T-helper 2 cell treated with Interferon-gamma antibody and Interleukin-4, amounts not matched to agents 100 ng/mL and 5 ng/mL, for 36 hours (primary cell): ENCODE measurements at regions not wholly inside any gene's neighbourhood (a gene's known extent, or its start where the extent isn't known, plus 50 kb on each side); places are given as distances from the start of the nearest gene placed in this dataset.

ENCODE experiments used
- intact Hi-C: fragments of 100-400 bp; cut with micrococcal nuclease; formaldehyde crosslinking; loops from one replicate; pipeline ENCODE4 v1.15.1; 2023

- intact Hi-C loops: no loop called here
These were observed 304.2 kb upstream of the CADM1 start for GRCh38 chr11:115808351-115808940.

- intact Hi-C loops: no loop called here
These were observed 301.8 kb upstream of the CADM1 start for GRCh38 chr11:115806056-115806455.

GRCh38 chr11:115803073-115803740 is 299.0 kb upstream of the CADM1 start:
- intact Hi-C loops: no loop called here

- intact Hi-C loops: no loop called here
These were observed 298.4 kb upstream of the CADM1 start for GRCh38 chr11:115802641-115803040.

GRCh38 chr11:115792903-115793302 is 288.7 kb upstream of the CADM1 start:
- intact Hi-C loops: no loop called here

- intact Hi-C loops: no loop called here
These were observed 283.1 kb upstream of the CADM1 start for GRCh38 chr11:115787302-115787701.

GRCh38 chr11:115784796-115785521 is 280.7 kb upstream of the CADM1 start:
- intact Hi-C loops: no loop called here

GRCh38 chr11:115780646-115781362 is 276.6 kb upstream of the CADM1 start:
- intact Hi-C loops: no loop called here

GRCh38 chr11:115778928-115779650 is 274.9 kb upstream of the CADM1 start:
- intact Hi-C loops: no loop called here

- intact Hi-C loops: no loop called here
These were observed 272.7 kb upstream of the CADM1 start for GRCh38 chr11:115776916-115777315.

GRCh38 chr11:115775846-115776245 is 271.6 kb upstream of the CADM1 start:
- intact Hi-C loops: no loop called here

GRCh38 chr11:115774756-115775155 is 270.5 kb upstream of the CADM1 start:
- intact Hi-C loops: no loop called here

GRCh38 chr11:115769891-115770290 is 265.7 kb upstream of the CADM1 start:
- intact Hi-C loops: loop anchor here (10.0 kb wide), 1 partner anchor 95 kb away; no protein-coding TSS in a partner anchor

- intact Hi-C loops: loop anchor here (10.0 kb wide), 1 partner anchor 97 kb away; no protein-coding TSS in a partner anchor
These were observed 263.7 kb upstream of the CADM1 start for GRCh38 chr11:115767883-115768282.

GRCh38 chr11:115767047-115767802 is 263.0 kb upstream of the CADM1 start:
- intact Hi-C loops: loop anchor here (10.0 kb wide), 1 partner anchor 98 kb away; no protein-coding TSS in a partner anchor

GRCh38 chr11:115766561-115766960 is 262.3 kb upstream of the CADM1 start:
- intact Hi-C loops: loop anchor here (10.0 kb wide), 1 partner anchor 98 kb away; no protein-coding TSS in a partner anchor

- intact Hi-C loops: loop anchor here (10.0 kb wide), 1 partner anchor 99 kb away; no protein-coding TSS in a partner anchor
These were observed 261.6 kb upstream of the CADM1 start for GRCh38 chr11:115765803-115766239.

- intact Hi-C loops: loop anchor here (10.0 kb wide), 1 partner anchor 101 kb away; no protein-coding TSS in a partner anchor
These were observed 260.0 kb upstream of the CADM1 start for GRCh38 chr11:115764176-115764575.

GRCh38 chr11:115761817-115762216 is 257.6 kb upstream of the CADM1 start:
- intact Hi-C loops: loop anchor here (10.0 kb wide), 1 partner anchor 103 kb away; no protein-coding TSS in a partner anchor

- intact Hi-C loops: loop anchor here (10.0 kb wide), 1 partner anchor 103 kb away; no protein-coding TSS in a partner anchor
These were observed 257.1 kb upstream of the CADM1 start for GRCh38 chr11:115761348-115761747.
